ENCODE measurements at regions not wholly inside any gene's neighbourhood (a gene's known extent, or its start where the extent isn't known, plus 50 kb on each side); places are given as distances from the start of the nearest gene placed in this dataset.

GRCh38 chr15:69610277-69610676 lies 157.7 kb downstream of the RPLP1 start:
- no peak for TF ChIP-seq USF1 (IDR thresholded peaks at IDR 0.05)
- TF ChIP-seq FOXM1 (IDR thresholded peaks at IDR 0.05; ENCODE audit: borderline replicate concordance, low read depth): no peak
- no peak for TF ChIP-seq NFIC (IDR thresholded peaks at IDR 0.05)
- TF ChIP-seq ZBTB7A (IDR thresholded peaks at IDR 0.05; ENCODE audit: low read depth): no peak

GRCh38 chr15:69610858-69611257 lies 158.2 kb downstream of the RPLP1 start:
- no peak for TF ChIP-seq ZBTB7A (IDR thresholded peaks at IDR 0.05; ENCODE audit: low read depth)
- TF ChIP-seq TEAD4 (IDR thresholded peaks at IDR 0.05): no peak
- TF ChIP-seq CEBPB (IDR thresholded peaks at IDR 0.05): no peak
- TF ChIP-seq TAF1 (IDR thresholded peaks at IDR 0.05; ENCODE audit: low read depth): no peak
- TF ChIP-seq RAD21 (IDR thresholded peaks at IDR 0.05; ENCODE audit: low read depth): no peak
- no peak for TF ChIP-seq REST (IDR thresholded peaks at IDR 0.05; ENCODE audit: low read depth)
- no peak for TF ChIP-seq EGR1 (IDR thresholded peaks at IDR 0.05)
- no peak for TF ChIP-seq NFIC (IDR thresholded peaks at IDR 0.05)
- no peak for TF ChIP-seq EP300 (IDR thresholded peaks at IDR 0.05; ENCODE audit: borderline replicate concordance)
- no peak for TF ChIP-seq USF1 (IDR thresholded peaks at IDR 0.05)
- no peak for TF ChIP-seq FOXM1 (IDR thresholded peaks at IDR 0.05; ENCODE audit: borderline replicate concordance, low read depth)
- no peak for TF ChIP-seq MAX (IDR thresholded peaks at IDR 0.05)
- TF ChIP-seq CREB1 (IDR thresholded peaks at IDR 0.05; ENCODE audit: low read depth): no peak
- no peak for TF ChIP-seq YY1 (IDR thresholded peaks at IDR 0.05; ENCODE audit: low read depth)
- TF ChIP-seq TCF12 (IDR thresholded peaks at IDR 0.05; ENCODE audit: low read depth): no peak

- TF ChIP-seq ZBTB7A (IDR thresholded peaks at IDR 0.05; ENCODE audit: low read depth): no peak
- no peak for TF ChIP-seq CREB1 (IDR thresholded peaks at IDR 0.05; ENCODE audit: low read depth)
- TF ChIP-seq TEAD4 (IDR thresholded peaks at IDR 0.05): no peak
- TF ChIP-seq EGR1 (IDR thresholded peaks at IDR 0.05): no peak
- no peak for TF ChIP-seq MAX (IDR thresholded peaks at IDR 0.05)
- no peak for TF ChIP-seq TCF12 (IDR thresholded peaks at IDR 0.05; ENCODE audit: low read depth)
- no peak for TF ChIP-seq FOXM1 (IDR thresholded peaks at IDR 0.05; ENCODE audit: borderline replicate concordance, low read depth)
- TF ChIP-seq CEBPB (IDR thresholded peaks at IDR 0.05): no peak
- no peak for TF ChIP-seq NFIC (IDR thresholded peaks at IDR 0.05)
- no peak for TF ChIP-seq EP300 (IDR thresholded peaks at IDR 0.05; ENCODE audit: borderline replicate concordance)
- no peak for TF ChIP-seq TAF1 (IDR thresholded peaks at IDR 0.05; ENCODE audit: low read depth)
- no peak for TF ChIP-seq REST (IDR thresholded peaks at IDR 0.05; ENCODE audit: low read depth)
- no peak for TF ChIP-seq RAD21 (IDR thresholded peaks at IDR 0.05; ENCODE audit: low read depth)
Measured at GRCh38 chr15:69612112-69612511, 159.5 kb downstream of the RPLP1 start.

- TF ChIP-seq CREB1 (IDR thresholded peaks at IDR 0.05; ENCODE audit: low read depth) (no peak), CEBPB (IDR thresholded peaks at IDR 0.05) (peak; percentile 56; the same call in 1 of the 2 replicates), MAX (IDR thresholded peaks at IDR 0.05) (no peak), EP300 (IDR thresholded peaks at IDR 0.05; ENCODE audit: borderline replicate concordance) (no peak)
Measured at GRCh38 chr15:69613182-69613581, 160.6 kb downstream of the RPLP1 start.

GRCh38 chr15:69613988-69614387 lies 161.4 kb downstream of the RPLP1 start:
- TF ChIP-seq EGR1 (IDR thresholded peaks at IDR 0.05) (no peak), CREB1 (IDR thresholded peaks at IDR 0.05; ENCODE audit: low read depth) (no peak), NFIC (IDR thresholded peaks at IDR 0.05) (no peak), TCF12 (IDR thresholded peaks at IDR 0.05; ENCODE audit: low read depth) (no peak), ZBTB7A (IDR thresholded peaks at IDR 0.05; ENCODE audit: low read depth) (no peak), RAD21 (IDR thresholded peaks at IDR 0.05; ENCODE audit: low read depth) (no peak), USF1 (IDR thresholded peaks at IDR 0.05) (no peak), MAX (IDR thresholded peaks at IDR 0.05) (no peak), CEBPB (IDR thresholded peaks at IDR 0.05) (no peak), EP300 (IDR thresholded peaks at IDR 0.05; ENCODE audit: borderline replicate concordance) (no peak), YY1 (IDR thresholded peaks at IDR 0.05; ENCODE audit: low read depth) (no peak), TAF1 (IDR thresholded peaks at IDR 0.05; ENCODE audit: low read depth) (no peak), TEAD4 (IDR thresholded peaks at IDR 0.05) (no peak), REST (IDR thresholded peaks at IDR 0.05; ENCODE audit: low read depth) (no peak), FOXM1 (IDR thresholded peaks at IDR 0.05; ENCODE audit: borderline replicate concordance, low read depth) (no peak)

Measured in Ishikawa (cell line).